HFF-Myc (cell line): ENCODE measurements at regions not wholly inside any gene's neighbourhood (a gene's known extent, or its start where the extent isn't known, plus 50 kb on each side); places are given as distances from the start of the nearest gene placed in this dataset.

Source experiments
- DNase-seq: peaks from one replicate; pipeline ENCODE4 v3.0.0-alpha.2; 2011; ENCODE audit warnings: low read depth; ENCODE audit errors: extremely low read depth
- H3K4me3 ChIP-seq: replicated peaks from 2 replicates; pipeline ENCODE4 v1.5.1; 2011; ENCODE audit warnings: low read depth, mild to moderate bottlenecking, control low read depth, low read length
- CTCF ChIP-seq: IDR thresholded peaks from 2 replicates; pipeline ENCODE4 v1.5.1; 2012; ENCODE audit warnings: mild to moderate bottlenecking, low read depth, low read length, control low read depth; ENCODE audit errors: missing control alignments

GRCh38 chr13:94952787-94953186, 240.4 kb upstream of the SOX21 start:
- no peak overlapping the region for H3K4me3 ChIP-seq
- no peak for TF ChIP-seq CTCF
- DNase-seq: no peak

DNA sequence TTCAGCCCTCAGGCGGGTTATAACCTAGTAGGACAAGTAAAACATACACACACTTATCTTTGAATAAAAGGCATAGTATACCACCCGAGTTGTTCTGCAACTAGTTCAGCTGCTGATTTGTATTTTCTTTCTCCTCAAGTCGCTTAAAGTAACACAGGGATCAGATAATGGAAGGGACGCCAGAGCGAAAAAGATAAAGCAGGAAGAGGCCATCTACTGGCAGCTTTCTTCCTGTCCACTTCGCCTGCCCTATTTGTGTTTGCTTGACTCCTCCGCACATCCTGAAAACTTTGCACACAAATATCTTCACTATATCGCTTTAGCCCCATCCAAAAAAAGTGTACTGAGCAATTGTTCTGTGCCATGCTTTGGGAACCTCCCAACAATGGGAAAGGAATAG, 238.0 kb upstream of the SOX21 start:
- DNase-seq: no peak
- no peak overlapping the region for H3K4me3 ChIP-seq
- TF ChIP-seq CTCF: no peak

GRCh38 chr13:94947965-94948371, 235.6 kb upstream of the SOX21 start:
- no peak for DNase-seq
- H3K4me3 ChIP-seq: no peak overlapping the region
- no peak for TF ChIP-seq CTCF

DNA sequence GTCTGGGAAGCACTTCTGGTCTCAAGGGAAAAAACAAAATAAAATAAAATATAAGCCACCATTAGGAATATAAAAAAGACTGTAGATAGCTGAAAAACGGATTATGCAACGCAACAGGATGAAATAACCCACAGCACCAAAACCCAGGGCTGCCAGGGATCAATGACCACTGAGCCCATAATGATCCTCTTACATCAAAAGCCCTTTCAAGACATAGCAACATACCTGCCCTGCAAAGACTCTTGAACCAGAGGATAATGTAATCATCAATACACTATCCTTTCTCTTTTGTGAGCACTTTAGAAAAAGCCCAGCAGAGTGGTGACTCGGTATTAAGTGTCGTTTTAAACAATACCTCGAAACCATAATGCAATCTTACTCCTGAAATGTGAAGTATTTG, 235.0 kb upstream of the SOX21 start:
- no peak for DNase-seq
- TF ChIP-seq CTCF: no peak
- H3K4me3 ChIP-seq: no peak overlapping the region

GRCh38 chr13:94946039-94946438, 233.7 kb upstream of the SOX21 start:
- no peak for DNase-seq
- TF ChIP-seq CTCF: no peak
- H3K4me3 ChIP-seq: no peak overlapping the region

- no peak for TF ChIP-seq CTCF
- DNase-seq: no peak
Measured at GRCh38 chr13:94938124-94938523, 225.8 kb upstream of the SOX21 start.

DNA sequence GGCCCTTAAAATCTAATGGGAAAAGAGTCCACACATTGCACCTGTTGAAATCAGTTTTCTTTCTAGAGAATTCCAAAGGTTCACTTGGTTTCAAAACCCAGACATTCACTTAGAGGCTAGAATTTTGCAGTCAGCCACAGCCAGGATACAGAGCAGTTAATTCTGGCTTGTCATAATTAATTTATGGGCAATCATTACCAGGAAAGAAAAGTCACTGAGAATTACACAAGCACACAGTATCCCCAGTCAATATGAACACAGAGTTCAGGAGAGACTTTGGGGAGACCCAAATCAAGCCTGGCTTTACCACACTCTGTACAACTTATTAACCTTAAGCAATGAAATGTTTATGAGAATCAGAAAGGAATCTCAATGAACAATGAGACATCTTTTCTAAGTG, 224.3 kb upstream of the SOX21 start:
- DNase-seq: no peak
- no peak for TF ChIP-seq CTCF
- H3K4me3 ChIP-seq: no peak overlapping the region

More at GRCh38 chr13:94938124-94938523, 225.8 kb upstream of the SOX21 start:
- H3K4me3 ChIP-seq: no peak overlapping the region
